Chondrocyte (in vitro differentiated cells): ENCODE measurements at regions not wholly inside any gene's neighbourhood (a gene's known extent, or its start where the extent isn't known, plus 50 kb on each side); places are given as distances from the start of the nearest gene placed in this dataset.

Source experiments
- DNase-seq: peaks from one replicate; pipeline ENCODE4 v3.0.0; 2021; ENCODE audit warnings: mixed read lengths, low spot score
- H3K27ac Mint-ChIP-seq: one replicate; pipeline ENCODE4 v1.8.0; 2021; ENCODE audit warnings: mild to moderate bottlenecking, moderate library complexity, mixed read lengths; ENCODE audit not compliant: unreplicated experiment
- H3K27me3 Mint-ChIP-seq: 2 replicates; pipeline ENCODE4 v1.8.0; 2021; ENCODE audit warnings: low read depth, mixed read lengths
- H3K36me3 Mint-ChIP-seq: 2 replicates; pipeline ENCODE4 v1.8.0; 2021; ENCODE audit warnings: low read depth, mixed read lengths
- H3K4me1 Mint-ChIP-seq: 2 replicates; pipeline ENCODE4 v1.8.0; 2021; ENCODE audit warnings: low read depth, mild to moderate bottlenecking, mixed read lengths
- H3K4me3 Mint-ChIP-seq: one replicate; pipeline ENCODE4 v1.8.0; 2021; ENCODE audit warnings: mild to moderate bottlenecking, moderate library complexity, mixed read lengths; ENCODE audit not compliant: unreplicated experiment
- H3K9me3 Mint-ChIP-seq: 2 replicates; pipeline ENCODE4 v1.8.0; 2021; ENCODE audit warnings: low read depth, mixed read lengths
- TF ChIP-seq, protein P1 (sequence below): fragments of 200-600 bp; sonication (generic); IDR thresholded peaks from 2 replicates; pipeline ENCODE4 v1.5.0; 2021; ENCODE audit warnings: antibody characterized with exemption, mild to moderate bottlenecking, moderate library complexity

- Mint-ChIP-seq H3K36me3 (no peaks in the 10 kb centered on the region), H3K4me1 (peaks cover 76% of the 10 kb centered on the region), H3K4me3 (no peak overlapping the region), H3K27ac (peak overlapping the region; percentile 81), H3K27me3 (no peaks in the 10 kb centered on the region), H3K9me3 (no peaks in the 10 kb centered on the region)
- TF ChIP-seq, protein P1, sequence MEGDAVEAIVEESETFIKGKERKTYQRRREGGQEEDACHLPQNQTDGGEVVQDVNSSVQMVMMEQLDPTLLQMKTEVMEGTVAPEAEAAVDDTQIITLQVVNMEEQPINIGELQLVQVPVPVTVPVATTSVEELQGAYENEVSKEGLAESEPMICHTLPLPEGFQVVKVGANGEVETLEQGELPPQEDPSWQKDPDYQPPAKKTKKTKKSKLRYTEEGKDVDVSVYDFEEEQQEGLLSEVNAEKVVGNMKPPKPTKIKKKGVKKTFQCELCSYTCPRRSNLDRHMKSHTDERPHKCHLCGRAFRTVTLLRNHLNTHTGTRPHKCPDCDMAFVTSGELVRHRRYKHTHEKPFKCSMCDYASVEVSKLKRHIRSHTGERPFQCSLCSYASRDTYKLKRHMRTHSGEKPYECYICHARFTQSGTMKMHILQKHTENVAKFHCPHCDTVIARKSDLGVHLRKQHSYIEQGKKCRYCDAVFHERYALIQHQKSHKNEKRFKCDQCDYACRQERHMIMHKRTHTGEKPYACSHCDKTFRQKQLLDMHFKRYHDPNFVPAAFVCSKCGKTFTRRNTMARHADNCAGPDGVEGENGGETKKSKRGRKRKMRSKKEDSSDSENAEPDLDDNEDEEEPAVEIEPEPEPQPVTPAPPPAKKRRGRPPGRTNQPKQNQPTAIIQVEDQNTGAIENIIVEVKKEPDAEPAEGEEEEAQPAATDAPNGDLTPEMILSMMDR: no peak
- no peak for DNase-seq
Observed at GRCh38 chr1:170310014-170310405, 164.3 kb downstream of the NTMT2 start.

DNA sequence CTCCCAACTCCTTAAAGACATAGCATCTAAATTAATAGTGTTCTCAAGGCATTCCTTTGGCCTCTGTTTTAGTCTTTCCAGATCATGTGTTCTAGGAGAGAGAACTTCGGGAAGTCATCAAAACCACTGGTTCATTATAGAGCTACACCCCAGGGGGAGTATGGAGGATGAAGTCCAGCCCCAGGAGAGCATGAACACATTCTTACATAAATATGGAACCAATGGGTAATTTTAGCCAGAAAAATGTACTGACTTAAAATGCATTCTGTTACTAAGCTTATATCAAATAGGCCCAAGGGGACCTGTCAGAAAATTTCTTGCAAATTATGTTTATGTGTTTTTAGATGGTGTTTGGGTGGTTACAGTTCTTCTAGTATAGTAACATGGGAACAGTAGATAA lies 165.2 kb downstream of the NTMT2 start:
- H3K27ac Mint-ChIP-seq: peak overlapping the region; percentile 81
- TF ChIP-seq, protein P1: no peak
- no peaks in the 10 kb centered on the region for H3K27me3 Mint-ChIP-seq
- no peak for DNase-seq
- H3K4me1 Mint-ChIP-seq: peaks cover 80% of the 10 kb centered on the region
- peaks cover 2% of the 10 kb centered on the region for H3K36me3 Mint-ChIP-seq
- no peak overlapping the region for H3K4me3 Mint-ChIP-seq
- H3K9me3 Mint-ChIP-seq: no peaks in the 10 kb centered on the region

DNA sequence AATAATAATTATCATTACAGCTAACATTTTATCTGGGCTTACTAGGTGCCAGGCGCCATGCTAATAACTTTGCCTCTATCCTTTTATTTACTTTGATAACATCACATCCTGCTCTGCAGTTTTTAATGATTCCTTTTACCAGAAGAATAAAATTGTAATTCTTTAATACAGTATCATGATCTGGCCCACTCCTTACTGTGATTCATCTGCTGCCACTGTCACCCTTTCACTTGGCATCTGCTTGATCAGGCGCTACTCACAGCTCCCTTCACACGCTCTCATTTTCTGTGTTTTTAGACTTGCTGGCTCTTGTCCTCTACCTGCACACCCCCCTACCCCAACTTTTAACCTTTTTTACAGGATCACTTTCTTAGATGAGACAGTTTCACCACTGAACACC lies 167.5 kb downstream of the NTMT2 start:
- DNase-seq: no peak
- H3K27me3 Mint-ChIP-seq: no peaks in the 10 kb centered on the region
- peaks cover 80% of the 10 kb centered on the region for H3K4me1 Mint-ChIP-seq
- TF ChIP-seq, protein P1: no peak
- no peak overlapping the region for H3K4me3 Mint-ChIP-seq
- no peaks in the 10 kb centered on the region for H3K9me3 Mint-ChIP-seq
- peaks cover 2% of the 10 kb centered on the region for H3K36me3 Mint-ChIP-seq
- H3K27ac Mint-ChIP-seq: no peak overlapping the region

GRCh38 chr1:170316270-170316669 lies 170.5 kb downstream of the NTMT2 start:
- TF ChIP-seq, protein P1: no peak
- Mint-ChIP-seq H3K4me3 (no peak overlapping the region), H3K27ac (peak overlapping the region; percentile 73), H3K27me3 (no peaks in the 10 kb centered on the region), H3K9me3 (no peaks in the 10 kb centered on the region), H3K36me3 (peaks cover 2% of the 10 kb centered on the region), H3K4me1 (peaks cover 80% of the 10 kb centered on the region)
- no peak for DNase-seq

GRCh38 chr1:170318141-170318540 lies 172.4 kb downstream of the NTMT2 start:
- H3K4me3 Mint-ChIP-seq: no peak overlapping the region
- H3K27ac Mint-ChIP-seq: peak overlapping the region; percentile 61
- H3K9me3 Mint-ChIP-seq: peaks cover 1% of the 10 kb centered on the region
- H3K27me3 Mint-ChIP-seq: no peaks in the 10 kb centered on the region
- peaks cover 2% of the 10 kb centered on the region for H3K36me3 Mint-ChIP-seq
- no peak for DNase-seq
- H3K4me1 Mint-ChIP-seq: peaks cover 73% of the 10 kb centered on the region
- TF ChIP-seq, protein P1: no peak
